ENCODE measurements at regions not wholly inside any gene's neighbourhood (a gene's known extent, or its start where the extent isn't known, plus 50 kb on each side); places are given as distances from the start of the nearest gene placed in this dataset.

- DNase-seq (ENCODE audit: low spot score): no peak
- Histone ChIP-seq H3K4me1 (ENCODE audit: control insufficient read depth in 4 of 4, insufficient read depth in 4 of 4, low read length in 3 of 4) (no peaks in the 10 kb centered on the region), H3K9me3 (ENCODE audit: control insufficient read depth in 4 of 4, low read length in 3 of 4) (peaks cover 0 to 10% (median 3%) of the 10 kb centered on the region in 4 donors), H3K4me3 (ENCODE audit: low read depth in 1 of 3, low read length in 3 of 3) (no peak overlapping the region), H3K36me3 (ENCODE audit: control insufficient read depth in 4 of 4, insufficient read depth in 3 of 4, low read depth in 1 of 4, low read length in 3 of 4) (no peaks in the 10 kb centered on the region), H3K27ac (ENCODE audit: low read depth in 1 of 2, low read length in 2 of 2) (no peak overlapping the region), H3K27me3 (ENCODE audit: control insufficient read depth in 4 of 4, insufficient read depth in 4 of 4, low read length in 3 of 4) (no peaks in the 10 kb centered on the region), H3K9ac (ENCODE audit: low read depth in 1 of 2, low read length in 2 of 2) (no peak overlapping the region)
- 79% methylated on average over 8 of the region's 8 CpGs for WGBS
- TF ChIP-seq TAF1 (conservative IDR thresholded peaks at IDR 0.05): no peak
- TF ChIP-seq HNF4A (conservative IDR thresholded peaks at IDR 0.05): no peak
- no peak for TF ChIP-seq RXRA (IDR thresholded peaks at IDR 0.05)
- no peak for TF ChIP-seq RAD21 (IDR thresholded peaks at IDR 0.05)
- TF ChIP-seq YY1 (IDR thresholded peaks at IDR 0.05): no peak
- TF ChIP-seq, protein P1, sequence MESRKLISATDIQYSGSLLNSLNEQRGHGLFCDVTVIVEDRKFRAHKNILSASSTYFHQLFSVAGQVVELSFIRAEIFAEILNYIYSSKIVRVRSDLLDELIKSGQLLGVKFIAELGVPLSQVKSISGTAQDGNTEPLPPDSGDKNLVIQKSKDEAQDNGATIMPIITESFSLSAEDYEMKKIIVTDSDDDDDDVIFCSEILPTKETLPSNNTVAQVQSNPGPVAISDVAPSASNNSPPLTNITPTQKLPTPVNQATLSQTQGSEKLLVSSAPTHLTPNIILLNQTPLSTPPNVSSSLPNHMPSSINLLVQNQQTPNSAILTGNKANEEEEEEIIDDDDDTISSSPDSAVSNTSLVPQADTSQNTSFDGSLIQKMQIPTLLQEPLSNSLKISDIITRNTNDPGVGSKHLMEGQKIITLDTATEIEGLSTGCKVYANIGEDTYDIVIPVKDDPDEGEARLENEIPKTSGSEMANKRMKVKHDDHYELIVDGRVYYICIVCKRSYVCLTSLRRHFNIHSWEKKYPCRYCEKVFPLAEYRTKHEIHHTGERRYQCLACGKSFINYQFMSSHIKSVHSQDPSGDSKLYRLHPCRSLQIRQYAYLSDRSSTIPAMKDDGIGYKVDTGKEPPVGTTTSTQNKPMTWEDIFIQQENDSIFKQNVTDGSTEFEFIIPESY (IDR thresholded peaks at IDR 0.05): no peak
- TF ChIP-seq MAX (IDR thresholded peaks at IDR 0.05): no peak
- TF ChIP-seq, protein P2, sequence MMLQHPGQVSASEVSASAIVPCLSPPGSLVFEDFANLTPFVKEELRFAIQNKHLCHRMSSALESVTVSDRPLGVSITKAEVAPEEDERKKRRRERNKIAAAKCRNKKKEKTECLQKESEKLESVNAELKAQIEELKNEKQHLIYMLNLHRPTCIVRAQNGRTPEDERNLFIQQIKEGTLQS (IDR thresholded peaks at IDR 0.05): no peak
Observed at GRCh38 chr11:116114198-116114651, 610.0 kb upstream of the CADM1 start.

DNA sequence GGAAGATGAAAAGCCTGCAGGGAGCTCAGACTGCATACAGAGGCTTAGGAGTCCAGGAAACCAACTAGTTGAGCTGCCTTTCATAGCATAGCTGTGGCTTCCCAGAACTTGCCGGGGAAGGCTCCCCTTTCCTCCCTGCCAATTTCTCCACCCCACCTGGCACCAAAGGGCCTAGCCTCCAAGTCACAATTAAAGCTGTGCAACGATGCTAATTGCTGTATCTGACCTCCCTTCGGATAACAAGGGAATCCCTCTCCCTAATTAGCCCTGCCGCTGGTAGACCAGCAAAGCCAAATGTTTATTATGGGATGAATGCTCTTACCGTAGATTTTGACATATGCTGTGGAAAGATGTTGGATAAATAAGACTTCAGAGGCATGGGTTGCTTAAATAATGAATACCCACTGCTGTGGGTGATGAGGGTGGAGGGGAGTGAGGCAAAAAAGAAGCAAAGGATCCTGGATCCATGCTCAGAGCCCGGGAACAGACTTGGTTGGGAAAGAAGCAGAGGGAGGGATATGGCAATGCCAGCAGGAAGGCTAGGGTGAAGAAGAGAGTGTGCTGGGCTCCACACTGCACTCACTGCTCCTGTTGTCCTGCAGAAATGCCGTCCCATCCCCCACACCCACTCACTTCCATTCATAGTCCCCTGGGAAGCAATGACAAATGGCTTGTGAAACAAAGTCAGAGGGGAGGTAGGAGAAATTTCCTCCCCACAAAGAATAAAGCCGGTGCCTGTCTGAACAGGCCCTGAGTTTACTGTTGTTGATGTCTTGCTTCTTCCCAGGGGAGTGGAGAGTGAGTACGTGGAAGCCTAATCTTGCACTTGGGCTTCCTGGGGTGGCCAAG is 608.1 kb upstream of the CADM1 start:
- Histone ChIP-seq H3K27ac (ENCODE audit: low read depth in 1 of 2, low read length in 2 of 2) (no peak overlapping the region), H3K36me3 (ENCODE audit: control insufficient read depth in 4 of 4, insufficient read depth in 3 of 4, low read depth in 1 of 4, low read length in 3 of 4) (no peaks in the 10 kb centered on the region), H3K4me1 (ENCODE audit: control insufficient read depth in 4 of 4, insufficient read depth in 4 of 4, low read length in 3 of 4) (no peaks in the 10 kb centered on the region), H3K4me3 (ENCODE audit: low read depth in 1 of 3, low read length in 3 of 3) (no peak overlapping the region), H3K9ac (ENCODE audit: low read depth in 1 of 2, low read length in 2 of 2) (no peak overlapping the region), H3K27me3 (ENCODE audit: control insufficient read depth in 4 of 4, insufficient read depth in 4 of 4, low read length in 3 of 4) (no peaks in the 10 kb centered on the region), H3K9me3 (ENCODE audit: control insufficient read depth in 4 of 4, low read length in 3 of 4) (peaks cover 0 to 10% (median 3%) of the 10 kb centered on the region in 4 donors)
- TF ChIP-seq FOXA1 (IDR thresholded peaks at IDR 0.05): no peak
- no peak for TF ChIP-seq NR2F2 (IDR thresholded peaks at IDR 0.05)
- TF ChIP-seq JUND (IDR thresholded peaks at IDR 0.05): no peak
- TF ChIP-seq, protein P3, sequence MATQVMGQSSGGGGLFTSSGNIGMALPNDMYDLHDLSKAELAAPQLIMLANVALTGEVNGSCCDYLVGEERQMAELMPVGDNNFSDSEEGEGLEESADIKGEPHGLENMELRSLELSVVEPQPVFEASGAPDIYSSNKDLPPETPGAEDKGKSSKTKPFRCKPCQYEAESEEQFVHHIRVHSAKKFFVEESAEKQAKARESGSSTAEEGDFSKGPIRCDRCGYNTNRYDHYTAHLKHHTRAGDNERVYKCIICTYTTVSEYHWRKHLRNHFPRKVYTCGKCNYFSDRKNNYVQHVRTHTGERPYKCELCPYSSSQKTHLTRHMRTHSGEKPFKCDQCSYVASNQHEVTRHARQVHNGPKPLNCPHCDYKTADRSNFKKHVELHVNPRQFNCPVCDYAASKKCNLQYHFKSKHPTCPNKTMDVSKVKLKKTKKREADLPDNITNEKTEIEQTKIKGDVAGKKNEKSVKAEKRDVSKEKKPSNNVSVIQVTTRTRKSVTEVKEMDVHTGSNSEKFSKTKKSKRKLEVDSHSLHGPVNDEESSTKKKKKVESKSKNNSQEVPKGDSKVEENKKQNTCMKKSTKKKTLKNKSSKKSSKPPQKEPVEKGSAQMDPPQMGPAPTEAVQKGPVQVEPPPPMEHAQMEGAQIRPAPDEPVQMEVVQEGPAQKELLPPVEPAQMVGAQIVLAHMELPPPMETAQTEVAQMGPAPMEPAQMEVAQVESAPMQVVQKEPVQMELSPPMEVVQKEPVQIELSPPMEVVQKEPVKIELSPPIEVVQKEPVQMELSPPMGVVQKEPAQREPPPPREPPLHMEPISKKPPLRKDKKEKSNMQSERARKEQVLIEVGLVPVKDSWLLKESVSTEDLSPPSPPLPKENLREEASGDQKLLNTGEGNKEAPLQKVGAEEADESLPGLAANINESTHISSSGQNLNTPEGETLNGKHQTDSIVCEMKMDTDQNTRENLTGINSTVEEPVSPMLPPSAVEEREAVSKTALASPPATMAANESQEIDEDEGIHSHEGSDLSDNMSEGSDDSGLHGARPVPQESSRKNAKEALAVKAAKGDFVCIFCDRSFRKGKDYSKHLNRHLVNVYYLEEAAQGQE (IDR thresholded peaks at IDR 0.05): no peak
- no peak for TF ChIP-seq HNF4G (IDR thresholded peaks at IDR 0.05)
- TF ChIP-seq FOXA2 (IDR thresholded peaks at IDR 0.05): no peak
- no peak for TF ChIP-seq RXRA (IDR thresholded peaks at IDR 0.05)
- no peak for TF ChIP-seq YY1 (IDR thresholded peaks at IDR 0.05)
- TF ChIP-seq MAX (IDR thresholded peaks at IDR 0.05): no peak
- TF ChIP-seq EGR1 (IDR thresholded peaks at IDR 0.05; ENCODE audit: low read depth in 2 of 2): no peak
- TF ChIP-seq TAF1 (conservative IDR thresholded peaks at IDR 0.05): no peak
- TF ChIP-seq, protein P1 (IDR thresholded peaks at IDR 0.05): no peak
- TF ChIP-seq HNF4A (conservative IDR thresholded peaks at IDR 0.05): no peak
- no peak for TF ChIP-seq SP1 (IDR thresholded peaks at IDR 0.05)
- TF ChIP-seq, protein P2 (IDR thresholded peaks at IDR 0.05): no peak
- TF ChIP-seq RAD21 (IDR thresholded peaks at IDR 0.05): no peak
- WGBS: 62% methylated on average over 9 of the region's 9 CpGs
- DNase-seq (ENCODE audit: low spot score): no peak
